Liver (tissue), 8 donors: ENCODE measurements at regions not wholly inside any gene's neighbourhood (a gene's known extent, or its start where the extent isn't known, plus 50 kb on each side); places are given as distances from the start of the nearest gene placed in this dataset.

Source experiments
- DNase-seq: peaks from one replicate; pipeline ENCODE4 v3.0.0-alpha.2; 2017; ENCODE audit warnings: low spot score
- H3K27ac ChIP-seq, 2 donors: one replicate each; pipeline ENCODE4 v1.7.0; 2013; ENCODE audit warnings: inconsistent platforms in 2 of 2, low read length in 2 of 2, control low read depth in 1 of 2, low read depth in 1 of 2, mild to moderate bottlenecking in 1 of 2
- H3K27me3 ChIP-seq, 4 donors: one replicate each; pipeline versions ENCODE4 v1.6.1 to v1.7.0; 2013; ENCODE audit warnings: low read length in 3 of 4, inconsistent platforms in 1 of 4, mild to moderate bottlenecking in 1 of 4, moderate library complexity in 1 of 4; ENCODE audit not compliant: control insufficient read depth in 4 of 4, insufficient read depth in 4 of 4
- H3K36me3 ChIP-seq, 4 donors: one replicate each; pipeline versions ENCODE4 v1.6.1 to v1.7.0; 2013; ENCODE audit warnings: low read length in 3 of 4, mild to moderate bottlenecking in 3 of 4, low read depth in 1 of 4, moderate library complexity in 1 of 4; ENCODE audit not compliant: control insufficient read depth in 4 of 4, insufficient read depth in 3 of 4
- H3K4me1 ChIP-seq, 4 donors: one replicate each; pipeline versions ENCODE4 v1.6.1 to v1.7.0; 2013; ENCODE audit warnings: low read length in 3 of 4, mild to moderate bottlenecking in 3 of 4, moderate library complexity in 1 of 4; ENCODE audit not compliant: control insufficient read depth in 4 of 4, insufficient read depth in 4 of 4
- H3K4me3 ChIP-seq, 3 donors: one replicate each; pipeline versions ENCODE4 v1.6.1 to v1.7.0; 2013; ENCODE audit warnings: low read length in 3 of 3, control low read depth in 1 of 3, low read depth in 1 of 3, mild to moderate bottlenecking in 1 of 3
- H3K9ac ChIP-seq, 2 donors: one replicate each; pipeline ENCODE4 v1.7.0; 2013; ENCODE audit warnings: low read length in 2 of 2, mild to moderate bottlenecking in 2 of 2, moderate library complexity in 2 of 2, control low read depth in 1 of 2, low read depth in 1 of 2
- H3K9me3 ChIP-seq, 4 donors: one replicate each; pipeline versions ENCODE4 v1.6.1 to v1.7.0; 2013; ENCODE audit warnings: low read length in 3 of 4; ENCODE audit not compliant: control insufficient read depth in 4 of 4
- CTCF ChIP-seq: fragments of 150-350 bp; IDR thresholded peaks from 2 replicates; pipeline ENCODE4 v1.5.1; 2017; ENCODE audit warnings: improper control_type of control experiment, low read depth, low read length; ENCODE audit not compliant: missing input control
- EGR1 ChIP-seq, 2 donors: IDR thresholded peaks; 2 replicates each; pipeline ENCODE4 v1.6.1; 2016 to 2018; ENCODE audit warnings: antibody characterized with exemption in 2 of 2, low read depth in 2 of 2
- FOXA1 ChIP-seq: IDR thresholded peaks from 2 replicates; pipeline ENCODE4 v1.6.1; 2016; ENCODE audit warnings: antibody characterized with exemption
- FOXA2 ChIP-seq: IDR thresholded peaks from 2 replicates; pipeline ENCODE4 v1.6.1; 2016; ENCODE audit warnings: antibody characterized with exemption
- GABPA ChIP-seq, 2 donors: IDR thresholded peaks in 1 of 2; conservative IDR thresholded peaks in 1 of 2; 2 replicates each; pipeline ENCODE4 v1.6.1; 2016; ENCODE audit warnings: antibody characterized with exemption in 2 of 2, mild to moderate bottlenecking in 1 of 2, moderate library complexity in 1 of 2
- HNF4G ChIP-seq: IDR thresholded peaks from 2 replicates; pipeline ENCODE4 v1.6.1; 2016; ENCODE audit warnings: antibody characterized with exemption
- JUND ChIP-seq, 2 donors: IDR thresholded peaks; 2 replicates each; pipeline ENCODE4 v1.6.1; 2016; ENCODE audit warnings: antibody characterized with exemption in 2 of 2
- NR2F2 ChIP-seq: IDR thresholded peaks from 2 replicates; pipeline ENCODE4 v1.6.1; 2016; ENCODE audit warnings: antibody characterized with exemption
- RAD21 ChIP-seq, 2 donors: IDR thresholded peaks; 2 replicates each; pipeline ENCODE4 v1.6.1; 2016; ENCODE audit warnings: antibody characterized with exemption in 2 of 2, mild to moderate bottlenecking in 2 of 2
- REST ChIP-seq: IDR thresholded peaks from 2 replicates; pipeline ENCODE4 v1.6.1; 2016; ENCODE audit warnings: antibody characterized with exemption, mild to moderate bottlenecking
- RXRA ChIP-seq, 2 donors: IDR thresholded peaks; 2 replicates each; pipeline ENCODE4 v1.6.1; 2017 to 2018; ENCODE audit warnings: antibody characterized with exemption in 2 of 2, mild to moderate bottlenecking in 1 of 2
- SP1 ChIP-seq: IDR thresholded peaks from 2 replicates; pipeline ENCODE4 v1.6.1; 2018; ENCODE audit warnings: antibody characterized with exemption, mild to moderate bottlenecking
- TAF1 ChIP-seq: conservative IDR thresholded peaks from 2 replicates; pipeline ENCODE4 v1.6.1; 2016; ENCODE audit warnings: antibody characterized with exemption, mild to moderate bottlenecking
- YY1 ChIP-seq: IDR thresholded peaks from 2 replicates; pipeline ENCODE4 v1.6.1; 2016; ENCODE audit warnings: antibody characterized with exemption, mild to moderate bottlenecking
- ZBTB33 ChIP-seq: IDR thresholded peaks from 2 replicates; pipeline ENCODE4 v1.6.1; 2016; ENCODE audit warnings: antibody characterized with exemption
- WGBS: extraction: QIAGEN DNeasy Blood & Tissue Kit; methylation state at CpG from one replicate; pipeline ENCODE4 v1.1.7; 2013; 5-methylcytosine and 5-hydroxymethylcytosine counted together
- donor health status: healthy.
- donor health status: healthy.
- donor health status: healthy.
- donor health status: healthy.
- donor health status: healthy.

- TF ChIP-seq CTCF (no peak), EGR1 (IDR thresholded peaks at IDR 0.05; ENCODE audit: low read depth in 2 of 2) (no peak), HNF4G (no peak), JUND (IDR thresholded peaks at IDR 0.05) (no peak), YY1 (no peak), NR2F2 (no peak), FOXA2 (no peak)
Observed at GRCh38 chr13:99892196-99892613, 79.4 kb downstream of the ZIC5 start (continued).

GRCh38 chr13:99886706-99887105 lies 84.9 kb downstream of the ZIC5 start:
- TF ChIP-seq FOXA1 (no peak), JUND (IDR thresholded peaks at IDR 0.05) (no peak), RXRA (IDR thresholded peaks at IDR 0.05) (no peak), YY1 (no peak), RAD21 (IDR thresholded peaks at IDR 0.05) (no peak), GABPA (IDR thresholded peaks at IDR 0.05 in 1 of 2, conservative IDR thresholded peaks at IDR 0.05 in 1 of 2) (no peak), REST (no peak), SP1 (no peak), ZBTB33 (no peak), HNF4G (no peak), EGR1 (IDR thresholded peaks at IDR 0.05; ENCODE audit: low read depth in 2 of 2) (no peak), TAF1 (no peak), CTCF (no peak)
- Histone ChIP-seq H3K4me3 (no peak overlapping the region), H3K9me3 (no peaks in the 10 kb centered on the region), H3K36me3 (no peaks in the 10 kb centered on the region), H3K9ac (no peak overlapping the region), H3K27ac (no peak overlapping the region), H3K4me1 (peaks cover 2 to 10% (median 6%) of the 10 kb centered on the region in 4 donors), H3K27me3 (no peaks in the 10 kb centered on the region)
- 96% methylated on average over 4 of the region's 4 CpGs for WGBS
- no peak for DNase-seq
